ENCODE measurements at regions not wholly inside any gene's neighbourhood (a gene's known extent, or its start where the extent isn't known, plus 50 kb on each side); places are given as distances from the start of the nearest gene placed in this dataset.

DNA sequence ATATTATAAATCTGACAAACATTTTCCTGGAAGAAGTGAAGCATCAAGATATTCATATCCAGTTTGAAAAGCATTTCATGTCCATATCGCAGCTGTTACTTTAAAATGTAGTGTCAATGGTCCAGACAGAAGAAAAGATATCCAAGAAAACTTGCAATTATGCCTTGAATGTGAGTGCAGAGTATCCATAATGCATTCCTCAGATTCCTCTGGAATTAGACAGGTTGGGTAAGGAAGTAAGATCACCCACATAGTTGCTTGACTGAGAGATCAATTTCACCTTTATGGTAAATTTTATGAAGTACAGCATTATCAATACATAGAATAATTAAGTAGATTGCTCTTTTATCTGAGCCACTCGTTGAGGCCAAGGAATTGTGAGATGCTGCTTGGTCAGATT, 327.0 kb upstream of the SLITRK5 start:
- TF ChIP-seq KDM1A (IDR thresholded peaks at IDR 0.05; ENCODE audit: low read depth) (no peak), RAD21 (conservative IDR thresholded peaks at IDR 0.05 in 1 of 2, IDR thresholded peaks at IDR 0.05 in 1 of 2) (no peak), NR3C1 (IDR thresholded peaks at IDR 0.05) (no peak), JUN (IDR thresholded peaks at IDR 0.05) (no peak)
- TF ChIP-seq, protein P1, sequence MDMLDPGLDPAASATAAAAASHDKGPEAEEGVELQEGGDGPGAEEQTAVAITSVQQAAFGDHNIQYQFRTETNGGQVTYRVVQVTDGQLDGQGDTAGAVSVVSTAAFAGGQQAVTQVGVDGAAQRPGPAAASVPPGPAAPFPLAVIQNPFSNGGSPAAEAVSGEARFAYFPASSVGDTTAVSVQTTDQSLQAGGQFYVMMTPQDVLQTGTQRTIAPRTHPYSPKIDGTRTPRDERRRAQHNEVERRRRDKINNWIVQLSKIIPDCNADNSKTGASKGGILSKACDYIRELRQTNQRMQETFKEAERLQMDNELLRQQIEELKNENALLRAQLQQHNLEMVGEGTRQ (IDR thresholded peaks at IDR 0.05), result no peak
- TF ChIP-seq, protein P2, sequence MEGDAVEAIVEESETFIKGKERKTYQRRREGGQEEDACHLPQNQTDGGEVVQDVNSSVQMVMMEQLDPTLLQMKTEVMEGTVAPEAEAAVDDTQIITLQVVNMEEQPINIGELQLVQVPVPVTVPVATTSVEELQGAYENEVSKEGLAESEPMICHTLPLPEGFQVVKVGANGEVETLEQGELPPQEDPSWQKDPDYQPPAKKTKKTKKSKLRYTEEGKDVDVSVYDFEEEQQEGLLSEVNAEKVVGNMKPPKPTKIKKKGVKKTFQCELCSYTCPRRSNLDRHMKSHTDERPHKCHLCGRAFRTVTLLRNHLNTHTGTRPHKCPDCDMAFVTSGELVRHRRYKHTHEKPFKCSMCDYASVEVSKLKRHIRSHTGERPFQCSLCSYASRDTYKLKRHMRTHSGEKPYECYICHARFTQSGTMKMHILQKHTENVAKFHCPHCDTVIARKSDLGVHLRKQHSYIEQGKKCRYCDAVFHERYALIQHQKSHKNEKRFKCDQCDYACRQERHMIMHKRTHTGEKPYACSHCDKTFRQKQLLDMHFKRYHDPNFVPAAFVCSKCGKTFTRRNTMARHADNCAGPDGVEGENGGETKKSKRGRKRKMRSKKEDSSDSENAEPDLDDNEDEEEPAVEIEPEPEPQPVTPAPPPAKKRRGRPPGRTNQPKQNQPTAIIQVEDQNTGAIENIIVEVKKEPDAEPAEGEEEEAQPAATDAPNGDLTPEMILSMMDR (IDR thresholded peaks at IDR 0.05), result no peak
